K562 (cell line): ENCODE measurements at regions not wholly inside any gene's neighbourhood (a gene's known extent, or its start where the extent isn't known, plus 50 kb on each side); places are given as distances from the start of the nearest gene placed in this dataset.

ENCODE experiments used
- ATAC-seq: fragments of 200-7000 bp; cut with Tn5 transposase; 3 replicates; pipeline ENCODE4 v1.9.1; 2020; ENCODE audit warnings: moderate library complexity
- BruUV-seq: library from RNA; stranded (reverse); fragments of 400-500 nt; replicated peaks from 2 replicates; lab custom pipeline; 2021; lab: Mats Ljungman, UMichigan
- CTCF ChIA-PET: fragments of 300-600 bp; formaldehyde crosslinking; extraction: SDS; loops from one replicate; lab custom pipeline; 2021; ENCODE audit warnings: low intra/inter-chr PET ratio; lab: Yijun Ruan, JAX
- POLR2A ChIA-PET: fragments of 300-600, 350-650 bp; sonication (Branson Sonifier 250); formaldehyde crosslinking; extraction: SDS; loops from one replicate; lab custom pipeline; 2021; ENCODE audit warnings: antibody characterized with exemption, inconsistent platforms; lab: Yijun Ruan, JAX
- DNase-seq, 4 experiments: peaks; one replicate each; pipeline versions ENCODE4 v3.0.0 to v3.0.0-alpha.2; 2011 to 2018; ENCODE audit warnings: low spot score in 3 of 4, mixed read lengths in 3 of 4; ENCODE audit errors: extremely low read depth in 1 of 4
- FAIRE-seq: peaks from 2 replicates; lab custom pipeline; 2011; peaks lifted over from hg19 to GRCh38; lab: Jason Lieb, UNC
- H2AFZ ChIP-seq: 2 replicates; pipeline ENCODE4 v1.6.0; 2011; ENCODE audit warnings: low read depth, low read length, control low read depth, inconsistent platforms
- H3K27ac ChIP-seq: fragments of 200-600 bp; 3 replicates; pipeline ENCODE4 v1.8.0; 2011; ENCODE audit warnings: low read depth, mild to moderate bottlenecking, control low read depth, inconsistent platforms, low read length, moderate library complexity, mixed read lengths; ENCODE audit errors: extremely low read depth
- H3K27me3 ChIP-seq, 2 experiments: fragments of 300-600 bp in 1 of 2; 2 replicates in 1 of 2; 3 replicates in 1 of 2; pipeline versions ENCODE4 v1.6.0 to v1.8.0; 2011; ENCODE audit warnings: inconsistent platforms in 2 of 2, low read length in 2 of 2, mild to moderate bottlenecking in 1 of 2, mixed read lengths in 1 of 2, moderate library complexity in 1 of 2; ENCODE audit not compliant: control insufficient read depth in 2 of 2, insufficient read depth in 2 of 2
- H3K36me3 ChIP-seq: fragments of 300-600 bp; 3 replicates; pipeline ENCODE4 v1.8.0; 2011; ENCODE audit warnings: mild to moderate bottlenecking, low read length, inconsistent platforms; ENCODE audit not compliant: control insufficient read depth, insufficient read depth
- H3K4me1 ChIP-seq, 2 experiments: fragments of 200-600 bp in 1 of 2; replicated peaks in 1 of 2; 2 replicates in 1 of 2; 3 replicates in 1 of 2; pipeline versions ENCODE4 v1.5.1 to v1.8.0; 2011; ENCODE audit warnings: inconsistent platforms in 2 of 2, low read length in 2 of 2, mild to moderate bottlenecking in 1 of 2, mixed read lengths in 1 of 2, moderate library complexity in 1 of 2; ENCODE audit not compliant: control insufficient read depth in 2 of 2, insufficient read depth in 2 of 2
- H3K4me2 ChIP-seq: 2 replicates; pipeline ENCODE4 v1.6.1; 2011; ENCODE audit warnings: low read length, control low read depth, inconsistent platforms, mixed read lengths; ENCODE audit not compliant: insufficient read depth
- H3K4me3 ChIP-seq: fragments of 200-600 bp; sonication (generic), shearing (Covaris generic); 2 replicates; pipeline ENCODE4 v1.5.1; 2016; ENCODE audit warnings: control low read depth, inconsistent platforms
- H3K79me2 ChIP-seq: fragments of 200-600 bp; 3 replicates; pipeline ENCODE4 v1.8.0; 2011; ENCODE audit warnings: low read length, inconsistent platforms; ENCODE audit not compliant: control insufficient read depth, insufficient read depth
- H3K9ac ChIP-seq, 2 experiments: 2 replicates each; pipeline versions ENCODE4 v1.6.0 to v1.6.1; 2011; ENCODE audit warnings: low read depth in 2 of 2, low read length in 2 of 2, control low read depth in 1 of 2, inconsistent platforms in 1 of 2, mild to moderate bottlenecking in 1 of 2, mixed read lengths in 1 of 2; ENCODE audit not compliant: insufficient read depth in 1 of 2
- H3K9me1 ChIP-seq: one replicate; pipeline ENCODE4 v1.6.0; 2011; ENCODE audit warnings: inconsistent platforms, mild to moderate bottlenecking, low read length, moderate library complexity; ENCODE audit not compliant: control insufficient read depth, insufficient read depth
- H3K9me3 ChIP-seq: replicated peaks from 2 replicates; pipeline ENCODE4 v1.5.1; 2011; ENCODE audit warnings: low read depth, low read length, inconsistent platforms; ENCODE audit not compliant: control insufficient read depth, insufficient read depth
- H4K20me1 ChIP-seq: replicated peaks from 2 replicates; pipeline ENCODE4 v1.6.1; 2011; ENCODE audit warnings: low read length, inconsistent platforms, mixed read lengths; ENCODE audit not compliant: control insufficient read depth, insufficient read depth
- CBFA2T2 ChIP-seq: fragments of 450-650 bp; conservative IDR thresholded peaks from 2 replicates; pipeline ENCODE4 v1.6.1; 2017; ENCODE audit warnings: mild to moderate bottlenecking
- DMBX1 ChIP-seq: fragments of 250-450 bp; sonication (Bioruptor Pico); IDR thresholded peaks from 2 replicates; pipeline ENCODE4 v1.8.0; 2022; ENCODE audit warnings: inconsistent platforms, mild to moderate bottlenecking, moderate library complexity, borderline replicate concordance
- ETV5 ChIP-seq: sonication (generic); formaldehyde crosslinking; IDR thresholded peaks from 2 replicates; pipeline ENCODE4 v1.4.0; 2020; ENCODE audit warnings: low read depth, mild to moderate bottlenecking, missing genetic modification reagents
- HDAC2 ChIP-seq: fragments of 450-650 bp; IDR thresholded peaks from 2 replicates; pipeline ENCODE4 v1.6.1; 2016; ENCODE audit warnings: mild to moderate bottlenecking
- HMG20A ChIP-seq: fragments of 450-650 bp; formaldehyde crosslinking; conservative IDR thresholded peaks from 2 replicates; pipeline ENCODE4 v1.4.0; 2020; ENCODE audit warnings: mild to moderate bottlenecking, mixed read lengths
- HNRNPUL1 ChIP-seq: fragments of 200-400 bp; formaldehyde crosslinking; IDR thresholded peaks from 2 replicates; pipeline ENCODE4 v1.6.1; 2017; ENCODE audit warnings: low read length
- MCM3 ChIP-seq: fragments of 450-650 bp; IDR thresholded peaks from 2 replicates; pipeline ENCODE4 v1.6.1; 2016
- MYC ChIP-seq, 2 experiments: fragments of 250-450 bp in 1 of 2; sonication (Bioruptor Pico) in 1 of 2; IDR thresholded peaks; 2 replicates each; pipeline versions ENCODE4 v1.5.1 to v1.6.1; 2012 to 2021; ENCODE audit warnings: low read depth in 2 of 2, borderline replicate concordance in 1 of 2, improper control_type of control experiment in 1 of 2, low read length in 1 of 2, mild to moderate bottlenecking in 1 of 2, moderate library complexity in 1 of 2
- NCOA2 ChIP-seq, 2 experiments: fragments of 450-650 bp; IDR thresholded peaks; 2 replicates each; pipeline ENCODE4 v1.6.1; 2018; ENCODE audit warnings: mild to moderate bottlenecking in 2 of 2, moderate library complexity in 1 of 2; ENCODE audit not compliant: partially characterized antibody in 2 of 2
- NELFE ChIP-seq: IDR thresholded peaks from 2 replicates; pipeline ENCODE4 v1.6.1; 2011; ENCODE audit warnings: mild to moderate bottlenecking; ENCODE audit not compliant: insufficient read depth, insufficient read length
- SRSF7 ChIP-seq: fragments of 200-400 bp; formaldehyde crosslinking; optimal IDR thresholded peaks from 2 replicates; pipeline ENCODE3; 2017; ENCODE audit warnings: mild to moderate bottlenecking, low read depth, low read length
- TCF7 ChIP-seq: sonication (generic); IDR thresholded peaks from 2 replicates; pipeline ENCODE4 v1.6.1; 2016; ENCODE audit warnings: antibody characterized with exemption, borderline replicate concordance
- ZBTB7A ChIP-seq: IDR thresholded peaks from 2 replicates; pipeline ENCODE4 v1.6.1; 2011; ENCODE audit warnings: low read depth, mild to moderate bottlenecking, low read length, moderate library complexity, borderline replicate concordance; ENCODE audit not compliant: control insufficient read depth
- ZNF12 ChIP-seq: sonication (generic); formaldehyde crosslinking; IDR thresholded peaks from 2 replicates; pipeline ENCODE4 v1.4.0; 2020; ENCODE audit warnings: mild to moderate bottlenecking, missing genetic modification reagents
- ZNF124 ChIP-seq: sonication (generic); formaldehyde crosslinking; IDR thresholded peaks from 2 replicates; pipeline ENCODE4 v1.8.1; 2022; ENCODE audit warnings: missing genetic modification reagents
- ZNF133 ChIP-seq: fragments of 250-450 bp; sonication (Bioruptor Pico); IDR thresholded peaks from 2 replicates; pipeline ENCODE4 v1.4.0; 2020; ENCODE audit warnings: mild to moderate bottlenecking
- ZNF274 ChIP-seq: IDR thresholded peaks from 2 replicates; pipeline ENCODE4 v1.6.1; 2011; ENCODE audit warnings: low read depth, mild to moderate bottlenecking, low read length, moderate library complexity, borderline replicate concordance
- ZNF282 ChIP-seq: sonication (generic); formaldehyde crosslinking; IDR thresholded peaks from 2 replicates; pipeline ENCODE4 v1.8.1; 2023; ENCODE audit warnings: missing genetic modification reagents
- ZNF431 ChIP-seq: sonication (generic); formaldehyde crosslinking; IDR thresholded peaks from 2 replicates; pipeline ENCODE4 v1.8.0; 2022; ENCODE audit warnings: mild to moderate bottlenecking, missing genetic modification reagents
- ZNF561 ChIP-seq: fragments of 450-650 bp; formaldehyde crosslinking; conservative IDR thresholded peaks from 2 replicates; pipeline ENCODE4 v1.4.0; 2020; ENCODE audit warnings: mild to moderate bottlenecking, moderate library complexity
- ZNF699 ChIP-seq: fragments of 250-450 bp; sonication (Bioruptor Pico); IDR thresholded peaks from 2 replicates; pipeline ENCODE4 v1.8.0; 2021; ENCODE audit warnings: mild to moderate bottlenecking, moderate library complexity; ENCODE audit not compliant: insufficient replicate concordance
- WGBS: fragments of 100-300 bp; shearing (Covaris generic); methylation state at CpG from one replicate; pipeline ENCODE4 v1.1.6; 2016; ENCODE audit warnings: low coverage, mixed read lengths; ENCODE audit not compliant: insufficient coverage; ENCODE audit errors: missing lambda C conversion rate; 5-methylcytosine and 5-hydroxymethylcytosine counted together
- in situ Hi-C: fragments of 300-500 bp; cut with MboI; formaldehyde crosslinking; loops from 4 replicates; pipeline ENCODE4 v1.15.0; 2018; ENCODE audit warnings: inconsistent platforms, mixed read lengths
- intact Hi-C: fragments of 100-400 bp; cut with micrococcal nuclease; formaldehyde crosslinking; loops from 2 replicates; pipeline ENCODE4 v1.14.2; 2022
- TF ChIP-seq, protein P1 (sequence below): fragments of 450-650 bp; formaldehyde crosslinking; IDR thresholded peaks from 2 replicates; pipeline ENCODE4 v1.4.0; 2020; ENCODE audit warnings: mild to moderate bottlenecking, mixed read lengths
- TF ChIP-seq, protein P2 (sequence below): sonication (generic); formaldehyde crosslinking; IDR thresholded peaks from 2 replicates; pipeline ENCODE4 v1.8.0; 2022; ENCODE audit warnings: mild to moderate bottlenecking, low read depth, missing genetic modification reagents

DNA sequence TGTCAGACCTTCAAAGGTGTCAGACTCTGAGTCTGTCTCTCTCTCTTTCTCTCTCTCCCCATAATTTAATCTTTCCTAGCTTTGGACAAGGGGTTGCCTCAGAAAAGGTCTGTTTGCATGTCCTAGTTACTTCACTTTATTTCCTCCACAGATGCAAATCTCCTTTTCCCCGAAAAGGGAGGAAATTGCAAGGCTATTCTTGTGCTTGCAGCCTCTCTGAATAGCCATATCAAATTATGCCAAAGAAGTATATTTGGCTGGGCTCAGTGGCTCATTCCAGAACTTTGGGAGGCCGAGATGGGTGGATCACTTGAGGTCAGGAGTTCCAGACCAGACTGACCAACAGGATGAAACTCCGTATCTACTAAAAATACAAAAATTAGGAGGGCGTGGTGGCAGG lies 145.6 kb upstream of the GATB start (continued):
- TF ChIP-seq MCM3 (no peak), ZNF274 (no peak), NCOA2 (IDR thresholded peaks at IDR 0.05; ENCODE audit: partially characterized antibody in 2 of 2) (no peak), ZNF282 (CRISPR knock-in tag) (no peak), ZNF561 (no peak), ZNF124 (CRISPR knock-in tag) (no peak), HNRNPUL1 (no peak), ZNF431 (CRISPR knock-in tag) (no peak), ETV5 (CRISPR knock-in tag) (no peak), HMG20A (CRISPR knock-in tag) (no peak), ZNF12 (CRISPR knock-in tag) (no peak)
- TF ChIP-seq, protein P1, sequence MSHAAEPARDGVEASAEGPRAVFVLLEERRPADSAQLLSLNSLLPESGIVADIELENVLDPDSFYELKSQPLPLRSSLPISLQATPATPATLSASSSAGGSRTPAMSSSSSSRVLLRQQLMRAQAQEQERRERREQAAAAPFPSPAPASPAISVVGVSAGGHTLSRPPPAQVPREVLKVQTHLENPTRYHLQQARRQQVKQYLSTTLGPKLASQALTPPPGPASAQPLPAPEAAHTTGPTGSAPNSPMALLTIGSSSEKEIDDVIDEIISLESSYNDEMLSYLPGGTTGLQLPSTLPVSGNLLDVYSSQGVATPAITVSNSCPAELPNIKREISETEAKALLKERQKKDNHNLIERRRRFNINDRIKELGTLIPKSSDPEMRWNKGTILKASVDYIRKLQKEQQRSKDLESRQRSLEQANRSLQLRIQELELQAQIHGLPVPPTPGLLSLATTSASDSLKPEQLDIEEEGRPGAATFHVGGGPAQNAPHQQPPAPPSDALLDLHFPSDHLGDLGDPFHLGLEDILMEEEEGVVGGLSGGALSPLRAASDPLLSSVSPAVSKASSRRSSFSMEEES (CRISPR knock-in tag): no peak
- TF ChIP-seq, all 486 proteins: peak for 0

DNA sequence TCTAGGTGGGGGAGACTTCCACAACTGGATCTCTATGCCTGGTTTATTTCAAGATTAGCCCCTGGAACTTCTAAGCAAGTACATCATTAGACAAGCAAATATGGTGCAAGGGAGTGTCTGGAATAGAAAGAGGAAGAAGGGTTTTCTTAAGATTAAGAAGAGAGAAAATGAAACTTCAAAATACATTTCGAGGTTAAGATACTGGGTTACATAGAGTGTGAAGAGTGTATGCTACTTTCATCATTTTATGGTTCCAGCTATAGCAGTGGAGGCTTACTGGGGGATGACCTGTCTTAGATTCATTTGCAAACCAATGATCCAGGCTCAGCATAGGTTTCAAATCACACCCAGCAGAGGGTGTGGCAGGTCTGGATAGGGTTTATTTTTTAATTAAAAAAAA lies 144.4 kb upstream of the GATB start:
- no TSS peak for BruUV-seq
- Histone ChIP-seq H3K9me3 (no peaks in the 10 kb centered on the region), H3K4me1 (no peaks in the 10 kb centered on the region), H4K20me1 (no peaks in the 10 kb centered on the region), H3K79me2 (no peaks in the 10 kb centered on the region), H3K4me2 (no peak overlapping the region), H3K27me3 (no peaks in the 10 kb centered on the region; a peak in 1 of 5 replicates), H2AFZ (no peak overlapping the region), H3K36me3 (no peaks in the 10 kb centered on the region), H3K9me1 (no peaks in the 10 kb centered on the region), H3K4me3 (no peak overlapping the region), H3K9ac (no peak overlapping the region), H3K27ac (no peak overlapping the region)
- WGBS: 0% methylated on average over 1 of the region's 1 CpG
- POLR2A ChIA-PET: interaction anchor here (1.0 kb wide), 1 partner anchor 17 kb away, joined by 3 read pairs; no protein-coding TSS in a partner anchor
- FAIRE-seq (no peak), DNase-seq (no peak), ATAC-seq (no peak)
- in situ Hi-C loops (no loop called here), intact Hi-C loops (no loop called here)
- CTCF ChIA-PET: no interaction called here
- TF ChIP-seq NELFE: no peak
- TF ChIP-seq HDAC2: no peak
- no peak for TF ChIP-seq CBFA2T2
- TF ChIP-seq TCF7: no peak
- no peak for TF ChIP-seq SRSF7
- no peak for TF ChIP-seq ZNF431 (CRISPR knock-in tag)
- TF ChIP-seq, protein P2, sequence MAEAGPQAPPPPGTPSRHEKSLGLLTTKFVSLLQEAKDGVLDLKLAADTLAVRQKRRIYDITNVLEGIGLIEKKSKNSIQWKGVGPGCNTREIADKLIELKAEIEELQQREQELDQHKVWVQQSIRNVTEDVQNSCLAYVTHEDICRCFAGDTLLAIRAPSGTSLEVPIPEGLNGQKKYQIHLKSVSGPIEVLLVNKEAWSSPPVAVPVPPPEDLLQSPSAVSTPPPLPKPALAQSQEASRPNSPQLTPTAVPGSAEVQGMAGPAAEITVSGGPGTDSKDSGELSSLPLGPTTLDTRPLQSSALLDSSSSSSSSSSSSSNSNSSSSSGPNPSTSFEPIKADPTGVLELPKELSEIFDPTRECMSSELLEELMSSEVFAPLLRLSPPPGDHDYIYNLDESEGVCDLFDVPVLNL (CRISPR knock-in tag): no peak
- TF ChIP-seq ZNF133 (CRISPR knock-in tag): no peak
- no peak for TF ChIP-seq MYC (IDR thresholded peaks at IDR 0.05; ENCODE audit: low read depth, low read length)
- TF ChIP-seq MYC (CRISPR knock-in tag; IDR thresholded peaks at IDR 0.05; ENCODE audit: borderline replicate concordance, low read depth): no peak
- TF ChIP-seq ZBTB7A: no peak
- TF ChIP-seq DMBX1 (CRISPR knock-in tag): no peak
- no peak for TF ChIP-seq ZNF699
